GM19328 (cell line): ENCODE measurements at regions not wholly inside any gene's neighbourhood (a gene's known extent, or its start where the extent isn't known, plus 50 kb on each side); places are given as distances from the start of the nearest gene placed in this dataset.
A peak's percentile ranks its signal among the peaks of the same experiment; 100 is the strongest.
"Not testable (repeated sequence)": the region's sequence is repeated elsewhere in the genome, so short reads cannot be mapped to it uniquely, and the experiment has no call there.

Experiments used
- ATAC-seq: cut with Tn5 transposase; IDR thresholded peaks from one replicate; pipeline ENCODE4 v1.9.1; 2021; ENCODE audit warnings: mild to moderate bottlenecking, moderate library complexity; ENCODE audit not compliant: unreplicated experiment

- ATAC-seq = no peak
Measured at GRCh38 chr6:133786016-133786415, 102.9 kb upstream of the TCF21 start.

GRCh38 chr6:133787122-133787521 is 101.8 kb upstream of the TCF21 start:
- no peak for ATAC-seq

GRCh38 chr6:133787859-133788505 is 100.9 kb upstream of the TCF21 start:
- no peak for ATAC-seq

- ATAC-seq = no peak
Measured at GRCh38 chr6:133788556-133788955, 100.4 kb upstream of the TCF21 start.

- ATAC-seq = not testable (repeated sequence)
Measured at GRCh38 chr6:133789449-133789848, 99.5 kb upstream of the TCF21 start.

GRCh38 chr6:133790756-133791155 is 98.2 kb upstream of the TCF21 start:
- ATAC-seq = not testable (repeated sequence)

GRCh38 chr6:133795051-133795450 is 93.9 kb upstream of the TCF21 start:
- ATAC-seq = not testable (repeated sequence)

GRCh38 chr6:133796235-133796634 is 92.7 kb upstream of the TCF21 start:
- ATAC-seq = no peak

- ATAC-seq = no peak
Measured at GRCh38 chr6:133799043-133799442, 89.9 kb upstream of the TCF21 start.

- ATAC-seq = no peak
Measured at GRCh38 chr6:133802861-133803260, 86.1 kb upstream of the TCF21 start.

GRCh38 chr6:133804265-133804664 is 84.6 kb upstream of the TCF21 start:
- no peak for ATAC-seq

GRCh38 chr6:133805876-133806275 is 83.0 kb upstream of the TCF21 start:
- ATAC-seq = no peak

- no peak for ATAC-seq
Measured at GRCh38 chr6:133806382-133807140, 82.4 kb upstream of the TCF21 start.

- ATAC-seq = no peak
Measured at GRCh38 chr6:133807501-133807900, 81.4 kb upstream of the TCF21 start.

GRCh38 chr6:133809406-133809805 is 79.5 kb upstream of the TCF21 start:
- no peak for ATAC-seq

- no peak for ATAC-seq
Measured at GRCh38 chr6:133811557-133811956, 77.4 kb upstream of the TCF21 start.

GRCh38 chr6:133812446-133812845 is 76.5 kb upstream of the TCF21 start:
- ATAC-seq = not testable (repeated sequence)

GRCh38 chr6:133814238-133814637 is 74.7 kb upstream of the TCF21 start:
- ATAC-seq = no peak

- ATAC-seq = no peak
Measured at GRCh38 chr6:133814797-133815196, 74.1 kb upstream of the TCF21 start.

- no peak for ATAC-seq
Measured at GRCh38 chr6:133815313-133815712, 73.6 kb upstream of the TCF21 start.

- ATAC-seq = no peak
Measured at GRCh38 chr6:133816171-133816570, 72.7 kb upstream of the TCF21 start.

- ATAC-seq = peak; percentile 49
Measured at GRCh38 chr6:133817460-133818047, 71.4 kb upstream of the TCF21 start.
